ENCODE measurements at regions not wholly inside any gene's neighbourhood (a gene's known extent, or its start where the extent isn't known, plus 50 kb on each side); places are given as distances from the start of the nearest gene placed in this dataset.

GRCh38 chr12:115129727-115130126 is 445.8 kb upstream of the TBX3 start:
- Mint-ChIP-seq H3K9me3 (peaks cover 2% of the 10 kb centered on the region), H3K27ac (no peak overlapping the region), H3K36me3 (no peaks in the 10 kb centered on the region), H3K4me1 (no peaks in the 10 kb centered on the region), H3K27me3 (no peaks in the 10 kb centered on the region), H3K4me3 (no peak overlapping the region)
- no peak for DNase-seq

GRCh38 chr12:115121053-115121452 is 437.1 kb upstream of the TBX3 start:
- Mint-ChIP-seq H3K27me3 (no peaks in the 10 kb centered on the region), H3K4me1 (no peaks in the 10 kb centered on the region), H3K9me3 (peaks cover 11% of the 10 kb centered on the region), H3K4me3 (no peak overlapping the region), H3K36me3 (no peaks in the 10 kb centered on the region), H3K27ac (no peak overlapping the region)
- no peak for DNase-seq

- no peak for DNase-seq
- Mint-ChIP-seq H3K36me3 (no peaks in the 10 kb centered on the region), H3K27me3 (no peaks in the 10 kb centered on the region), H3K27ac (no peak overlapping the region), H3K9me3 (peaks cover 9% of the 10 kb centered on the region), H3K4me3 (no peak overlapping the region), H3K4me1 (no peaks in the 10 kb centered on the region)
Measured at GRCh38 chr12:115118177-115118724, 434.3 kb upstream of the TBX3 start.

GRCh38 chr12:115114140-115114539 is 430.2 kb upstream of the TBX3 start:
- peaks cover 4% of the 10 kb centered on the region for H3K9me3 Mint-ChIP-seq
- no peak for DNase-seq
- no peaks in the 10 kb centered on the region for H3K4me1 Mint-ChIP-seq
- H3K4me3 Mint-ChIP-seq = no peak overlapping the region
- H3K36me3 Mint-ChIP-seq = no peaks in the 10 kb centered on the region
- H3K27me3 Mint-ChIP-seq = no peaks in the 10 kb centered on the region
- H3K27ac Mint-ChIP-seq = no peak overlapping the region

- Mint-ChIP-seq H3K4me3 (no peak overlapping the region), H3K27ac (no peak overlapping the region), H3K36me3 (no peaks in the 10 kb centered on the region), H3K27me3 (no peaks in the 10 kb centered on the region), H3K9me3 (no peaks in the 10 kb centered on the region), H3K4me1 (no peaks in the 10 kb centered on the region)
- no peak for DNase-seq
Measured at GRCh38 chr12:115109863-115110262, 425.9 kb upstream of the TBX3 start.

GRCh38 chr12:115108129-115109100 is 424.4 kb upstream of the TBX3 start:
- Mint-ChIP-seq H3K36me3 (no peaks in the 10 kb centered on the region), H3K27ac (no peak overlapping the region), H3K27me3 (no peaks in the 10 kb centered on the region), H3K4me1 (no peaks in the 10 kb centered on the region), H3K4me3 (no peak overlapping the region), H3K9me3 (no peaks in the 10 kb centered on the region)
- no peak for DNase-seq

GRCh38 chr12:115103884-115104883 is 420.2 kb upstream of the TBX3 start:
- Mint-ChIP-seq H3K27me3 (no peaks in the 10 kb centered on the region), H3K4me1 (no peaks in the 10 kb centered on the region), H3K27ac (no peak overlapping the region), H3K4me3 (no peak overlapping the region), H3K36me3 (no peaks in the 10 kb centered on the region), H3K9me3 (peaks cover 3% of the 10 kb centered on the region)
- no peak for DNase-seq

- Mint-ChIP-seq H3K36me3 (no peaks in the 10 kb centered on the region), H3K9me3 (peaks cover 11% of the 10 kb centered on the region), H3K4me3 (no peak overlapping the region), H3K27me3 (peaks cover 5% of the 10 kb centered on the region), H3K27ac (no peak overlapping the region), H3K4me1 (no peaks in the 10 kb centered on the region)
- no peak for DNase-seq
Measured at GRCh38 chr12:115102450-115102849, 418.5 kb upstream of the TBX3 start.

GRCh38 chr12:115101520-115101919 is 417.5 kb upstream of the TBX3 start:
- Mint-ChIP-seq H3K27ac (no peak overlapping the region), H3K4me1 (no peaks in the 10 kb centered on the region), H3K36me3 (no peaks in the 10 kb centered on the region), H3K9me3 (peaks cover 12% of the 10 kb centered on the region), H3K27me3 (peaks cover 5% of the 10 kb centered on the region), H3K4me3 (no peak overlapping the region)
- DNase-seq = no peak

GRCh38 chr12:115097416-115097815 is 413.4 kb upstream of the TBX3 start:
- Mint-ChIP-seq H3K4me3 (no peak overlapping the region), H3K4me1 (no peaks in the 10 kb centered on the region), H3K27ac (no peak overlapping the region), H3K36me3 (no peaks in the 10 kb centered on the region), H3K27me3 (peaks cover 5% of the 10 kb centered on the region), H3K9me3 (peaks cover 12% of the 10 kb centered on the region)
- DNase-seq = no peak

- H3K9me3 Mint-ChIP-seq = peaks cover 14% of the 10 kb centered on the region
- H3K4me3 Mint-ChIP-seq = no peak overlapping the region
Measured at GRCh38 chr12:115096588-115097397, 412.8 kb upstream of the TBX3 start.

GRCh38 chr12:115095073-115095748 is 411.2 kb upstream of the TBX3 start:
- no peak overlapping the region for H3K27ac Mint-ChIP-seq
- no peak for DNase-seq
- no peaks in the 10 kb centered on the region for H3K4me1 Mint-ChIP-seq
- H3K9me3 Mint-ChIP-seq = peaks cover 11% of the 10 kb centered on the region
- H3K36me3 Mint-ChIP-seq = no peaks in the 10 kb centered on the region
- no peak overlapping the region for H3K4me3 Mint-ChIP-seq
- peaks cover 5% of the 10 kb centered on the region for H3K27me3 Mint-ChIP-seq

More at GRCh38 chr12:115096588-115097397, 412.8 kb upstream of the TBX3 start:
- H3K36me3 Mint-ChIP-seq = no peaks in the 10 kb centered on the region
- H3K27ac Mint-ChIP-seq = no peak overlapping the region
- H3K27me3 Mint-ChIP-seq = peaks cover 5% of the 10 kb centered on the region
- no peak for DNase-seq
- no peaks in the 10 kb centered on the region for H3K4me1 Mint-ChIP-seq

- Mint-ChIP-seq H3K36me3 (no peaks in the 10 kb centered on the region), H3K4me3 (no peak overlapping the region), H3K27me3 (peaks cover 5% of the 10 kb centered on the region), H3K4me1 (no peaks in the 10 kb centered on the region), H3K9me3 (peaks cover 11% of the 10 kb centered on the region), H3K27ac (no peak overlapping the region)
- DNase-seq = no peak
Measured at GRCh38 chr12:115094163-115094816, 410.3 kb upstream of the TBX3 start.
